ENCODE measurements at regions not wholly inside any gene's neighbourhood (a gene's known extent, or its start where the extent isn't known, plus 50 kb on each side); places are given as distances from the start of the nearest gene placed in this dataset.

DNA sequence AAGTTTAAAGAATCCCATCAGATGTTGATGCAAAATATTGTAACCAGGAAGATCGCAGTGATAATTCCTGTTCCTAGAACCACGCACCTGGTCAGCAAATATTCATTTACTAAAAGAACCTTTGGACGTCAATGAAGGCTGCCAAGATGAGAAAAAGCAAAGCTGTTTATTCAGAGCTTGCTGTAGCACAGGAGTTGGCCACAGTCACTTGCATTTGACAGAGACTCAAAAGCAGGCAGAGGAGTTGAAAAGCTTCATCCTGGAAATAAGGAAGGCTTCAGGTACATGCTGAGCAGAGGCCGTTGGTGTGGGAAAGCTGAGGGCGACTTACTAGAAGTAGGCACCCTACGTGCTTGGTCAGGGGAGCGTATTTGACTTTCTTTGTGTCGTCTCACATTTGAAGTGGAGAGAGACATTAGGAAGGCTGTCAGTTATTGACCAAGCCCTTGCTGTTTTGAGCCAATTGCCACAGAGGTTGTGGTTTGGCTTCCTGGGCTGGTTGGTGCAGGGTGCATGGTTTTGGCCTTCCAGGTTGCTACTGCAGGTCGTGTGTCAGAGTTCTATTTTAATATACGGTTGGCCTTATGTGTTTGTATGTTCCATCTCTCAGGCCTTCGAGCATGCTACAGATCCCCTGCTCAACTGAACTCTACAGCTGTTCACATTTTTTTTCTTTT is 289.6 kb downstream of the METTL4 start:
- no peak for DNase-seq

DNA sequence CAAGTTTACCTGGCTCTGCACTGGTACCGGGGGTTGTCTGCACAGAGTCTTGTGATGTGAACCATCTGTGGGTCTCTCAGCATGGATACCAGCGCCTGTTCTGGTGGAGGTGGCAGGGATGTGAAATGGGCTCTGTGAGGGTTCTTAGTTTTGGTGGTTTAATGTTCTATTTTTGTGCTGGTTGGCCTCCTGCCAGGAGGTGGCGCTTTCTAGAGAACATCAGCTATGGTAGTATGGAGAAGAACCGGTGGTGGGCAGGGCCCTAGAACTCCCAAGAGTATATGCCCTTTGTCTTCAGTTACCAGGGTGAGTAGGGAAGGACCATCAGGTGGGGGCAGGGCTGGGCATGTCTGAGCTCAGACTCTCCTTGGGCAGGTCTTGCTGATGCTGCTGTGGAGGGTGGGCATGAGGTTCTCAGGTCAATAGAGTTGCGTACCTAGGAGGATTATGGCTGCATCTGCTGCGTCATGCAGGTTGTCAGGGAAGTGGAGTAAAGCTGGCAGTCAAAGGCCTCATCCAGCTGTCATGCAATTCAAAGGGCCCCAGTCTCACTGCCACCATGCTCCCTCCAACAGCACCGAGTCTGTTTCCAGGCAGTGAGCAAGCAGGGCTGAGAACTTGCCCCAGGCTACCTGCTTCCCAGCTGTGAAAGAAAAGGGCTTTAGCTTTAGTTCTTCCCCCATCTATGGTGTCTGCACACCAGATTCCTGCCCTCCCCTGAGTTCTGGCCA is 278.0 kb downstream of the METTL4 start:
- DNase-seq = peak in 1 of 2 donors; percentile 17

DNA sequence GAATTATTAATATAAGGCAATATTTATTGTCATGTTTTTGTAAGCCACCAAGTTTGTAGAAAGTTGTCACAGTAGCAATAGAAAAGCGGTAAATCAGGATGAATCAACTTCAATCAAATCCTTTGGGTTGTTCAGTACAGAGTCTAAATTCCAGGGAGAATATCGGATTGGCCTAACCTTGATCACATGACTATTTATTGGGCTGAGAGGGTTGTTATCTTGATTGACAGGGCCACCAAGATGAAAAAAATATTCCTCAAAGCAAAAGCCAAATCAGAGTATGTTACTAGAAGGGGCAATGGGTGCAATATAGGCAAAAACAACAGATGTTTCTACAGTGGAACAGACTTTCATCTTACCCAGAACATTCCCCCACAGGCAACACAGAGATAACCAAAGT is 270.0 kb downstream of the METTL4 start:
- no peak for DNase-seq

- DNase-seq = no peak
Observed at GRCh38 chr18:2302012-2302411, 269.3 kb downstream of the METTL4 start.

- no peak for DNase-seq
Observed at GRCh38 chr18:2302628-2303516, 268.4 kb downstream of the METTL4 start.

DNA sequence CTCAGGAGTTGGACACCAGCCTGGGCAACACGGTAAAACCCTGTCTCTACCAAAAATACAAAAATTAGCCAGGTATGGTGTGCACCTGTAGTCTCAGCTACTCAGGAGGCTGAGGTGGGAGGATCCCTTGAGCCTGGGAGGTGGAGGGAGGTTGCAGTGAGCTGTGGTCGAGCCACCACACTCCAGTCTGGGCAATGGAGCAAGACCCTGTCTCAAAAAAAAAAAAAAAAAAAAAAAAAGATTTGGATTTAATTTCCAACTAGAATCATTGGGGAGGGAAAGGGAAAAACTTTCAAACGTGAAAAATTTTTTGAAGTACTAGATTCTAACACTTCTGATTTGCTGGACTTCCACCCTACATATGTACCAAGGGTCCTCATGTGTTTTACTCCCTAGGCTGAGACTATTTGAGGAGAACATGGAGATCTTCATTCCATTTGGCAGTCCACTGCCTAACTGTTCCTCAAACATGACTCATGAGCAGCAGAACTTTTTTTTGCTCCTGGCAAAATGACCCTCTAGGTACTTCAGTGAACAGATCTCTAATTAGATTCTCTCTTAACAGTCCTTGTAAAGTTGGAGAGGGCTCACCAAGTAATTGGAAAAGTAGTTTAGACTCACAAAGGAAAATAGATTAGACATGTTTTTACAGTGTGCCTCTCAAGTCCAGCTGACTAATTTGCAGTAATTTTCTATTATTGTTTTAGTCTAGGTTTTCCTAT is 267.6 kb downstream of the METTL4 start:
- no peak for DNase-seq

DNA sequence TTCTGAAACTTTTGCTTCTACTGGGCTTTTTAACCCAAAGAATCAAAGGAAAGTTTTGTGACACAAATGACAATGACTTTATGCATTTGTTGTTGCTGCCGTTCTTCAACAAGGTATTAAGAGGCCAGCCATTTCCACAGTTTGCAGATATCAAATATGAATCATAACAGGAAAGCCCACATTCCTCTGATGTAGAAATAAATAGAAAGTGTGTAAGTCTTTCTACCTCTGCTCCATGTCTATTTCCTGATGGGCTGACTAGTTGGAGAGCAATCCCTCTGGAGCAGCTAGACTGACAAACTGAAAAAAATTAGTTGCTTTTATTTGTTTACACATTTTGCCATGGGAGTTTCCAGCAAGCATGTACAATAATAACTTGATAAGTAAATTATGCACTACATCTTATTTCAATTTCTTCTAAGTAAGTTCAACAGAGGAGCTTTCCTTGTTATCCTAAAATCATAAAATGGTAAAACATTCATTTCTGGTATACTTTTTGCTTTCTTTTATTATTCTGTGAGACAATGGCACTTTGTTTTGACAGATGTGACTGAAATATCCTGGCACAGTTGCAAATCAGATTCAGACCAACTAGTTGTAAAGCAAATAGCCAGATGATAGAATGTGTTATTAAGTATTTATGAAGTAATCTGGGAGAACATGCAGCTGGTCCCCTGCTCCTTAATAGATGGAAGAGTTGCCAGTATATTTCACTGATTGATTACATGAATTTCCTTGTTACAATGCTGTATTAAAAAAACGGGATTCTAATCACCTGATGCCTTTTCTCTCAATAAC is 266.7 kb downstream of the METTL4 start:
- no peak for DNase-seq

- DNase-seq = no peak
Observed at GRCh38 chr18:2306606-2307005, 264.7 kb downstream of the METTL4 start.

DNA sequence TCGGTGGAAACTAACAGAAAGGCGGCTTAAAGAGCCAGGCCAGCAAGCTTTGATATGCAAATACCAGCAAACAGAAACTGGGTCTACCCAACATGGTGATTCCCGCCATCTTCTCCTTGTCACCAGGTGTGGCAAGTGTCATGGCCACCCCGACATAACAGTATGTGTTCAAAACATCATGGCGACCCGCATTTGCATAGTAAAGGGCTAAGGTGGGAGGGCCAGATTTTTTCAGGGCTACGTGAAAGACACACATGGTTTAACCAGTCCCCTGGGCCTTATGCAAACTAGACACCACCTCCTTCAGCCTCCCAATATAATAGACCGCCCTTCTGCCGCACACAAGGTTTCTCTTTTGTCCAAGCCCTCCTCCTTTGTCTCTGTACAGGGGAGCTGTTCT is 260.4 kb downstream of the METTL4 start:
- DNase-seq = no peak

- no peak for DNase-seq
Observed at GRCh38 chr18:2312440-2312839, 258.9 kb downstream of the METTL4 start.

GRCh38 chr18:2313332-2313731 is 258.0 kb downstream of the METTL4 start:
- DNase-seq = no peak

DNA sequence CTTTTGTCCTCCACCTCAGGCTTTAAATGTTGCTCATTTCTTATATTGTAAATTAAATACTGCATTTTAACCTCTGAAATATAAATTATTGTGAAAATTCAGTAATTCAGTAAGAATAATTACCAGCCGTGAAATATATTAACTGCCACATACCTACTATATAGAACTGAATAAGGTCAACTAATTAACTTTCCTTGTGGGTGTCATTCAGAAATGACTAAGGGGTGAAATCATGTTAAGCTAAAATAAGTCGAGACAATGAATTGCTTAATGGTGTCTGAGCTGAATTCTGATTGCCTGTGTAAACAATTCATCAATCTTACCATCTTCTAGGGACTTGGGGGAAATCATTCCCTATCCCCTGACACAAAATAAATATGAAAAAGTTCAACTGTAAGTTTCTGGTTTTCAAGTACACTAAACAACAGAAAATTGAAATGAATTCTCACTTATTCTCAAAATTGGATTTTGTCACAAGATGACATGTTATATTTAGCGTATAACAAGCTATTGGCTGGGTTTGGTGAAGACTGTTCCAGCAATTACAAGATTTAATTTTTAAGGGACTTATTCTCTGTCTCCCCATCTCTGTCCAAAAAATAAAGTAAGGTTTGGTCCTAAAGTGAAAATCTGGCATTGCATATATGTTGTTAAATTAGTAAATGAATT is 255.1 kb downstream of the METTL4 start:
- DNase-seq = no peak

DNA sequence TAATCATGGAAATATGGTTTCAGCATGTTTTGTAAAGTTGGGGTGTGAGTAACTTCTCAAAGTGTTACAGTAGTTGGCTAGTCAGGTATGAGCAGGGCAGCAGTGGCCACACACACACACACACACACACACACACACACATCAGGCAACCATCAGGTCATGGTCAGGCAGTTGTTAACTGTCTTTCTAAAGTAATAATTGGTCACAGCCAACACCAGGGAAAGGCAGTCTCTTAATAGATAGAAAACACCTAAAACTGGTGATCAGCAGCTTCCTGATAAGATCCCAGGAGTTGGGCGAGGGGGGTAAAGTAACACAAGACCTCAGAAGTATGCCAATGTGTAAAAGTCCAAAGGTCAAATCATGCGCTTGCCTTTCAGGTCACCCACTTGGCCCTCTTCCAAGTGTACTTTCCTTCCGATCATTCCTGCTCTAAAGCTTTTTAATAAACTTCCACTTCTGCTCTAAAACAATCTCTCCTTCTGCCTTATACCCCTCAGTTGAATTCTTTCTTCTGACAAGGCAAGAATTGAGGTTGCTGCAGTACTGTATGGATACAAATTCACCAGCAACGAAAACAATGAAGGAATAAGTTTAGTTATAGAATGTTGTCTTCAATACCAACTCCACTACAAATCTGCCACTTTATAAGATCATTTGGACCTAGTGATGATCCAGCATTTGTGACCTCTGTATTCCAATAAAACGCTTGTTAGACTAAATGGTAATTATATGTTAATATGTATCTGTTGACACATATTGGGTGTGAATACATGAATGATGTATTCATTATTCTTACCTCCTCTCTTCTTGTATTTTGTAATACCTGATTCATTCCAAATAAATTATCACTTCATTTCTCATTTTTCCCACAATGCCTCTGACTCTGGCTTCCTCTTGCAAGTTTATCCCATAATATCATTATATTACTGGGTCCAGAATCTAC is 254.3 kb downstream of the METTL4 start:
- DNase-seq = no peak

GRCh38 chr18:2324459-2324858 is 246.8 kb downstream of the METTL4 start:
- no peak for DNase-seq

GRCh38 chr18:2325308-2325849 is 245.9 kb downstream of the METTL4 start:
- no peak for DNase-seq

- no peak for DNase-seq
Observed at GRCh38 chr18:2325933-2326332, 245.4 kb downstream of the METTL4 start.

DNA sequence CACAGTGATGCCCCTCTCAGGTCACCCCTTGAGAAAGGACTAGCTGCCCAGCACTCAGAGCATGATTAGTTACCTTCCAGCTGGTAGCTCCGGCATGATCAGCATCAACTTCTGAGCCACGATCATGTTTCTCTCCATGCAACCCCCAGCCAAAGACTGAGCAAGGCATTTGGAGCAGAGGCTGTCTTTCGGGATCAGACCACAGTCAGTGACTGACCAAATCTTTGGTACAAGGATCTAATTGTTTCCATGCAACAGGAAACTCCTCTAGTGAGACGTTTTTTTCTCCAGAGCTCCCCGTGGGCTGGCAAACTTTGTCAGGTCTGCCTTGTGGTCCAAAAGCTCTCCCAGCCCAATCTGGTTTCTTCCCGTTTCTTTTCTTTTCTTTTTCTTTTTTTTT is 244.3 kb downstream of the METTL4 start:
- no peak for DNase-seq

- no peak for DNase-seq
Observed at GRCh38 chr18:2330764-2331163, 240.5 kb downstream of the METTL4 start.

DNA sequence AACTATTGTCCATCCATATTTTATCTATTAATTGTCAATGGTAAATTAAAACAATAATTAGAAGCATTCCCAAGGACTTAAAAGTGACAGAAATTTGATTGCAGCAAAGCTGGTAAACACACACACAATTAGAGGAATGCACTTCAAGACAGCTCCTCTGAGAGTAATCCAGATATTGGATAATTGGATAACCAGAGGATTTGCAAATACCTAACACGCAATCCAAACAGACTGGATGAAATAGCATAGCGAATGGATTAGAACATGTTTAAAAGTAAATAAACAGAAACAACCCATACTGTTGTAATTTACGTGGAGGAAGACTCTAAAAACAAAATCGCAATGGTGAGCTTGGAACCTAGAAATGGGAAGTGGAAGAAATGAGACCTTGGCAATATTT is 239.8 kb downstream of the METTL4 start:
- DNase-seq = no peak
